Panc1 (cell line): ENCODE measurements at regions not wholly inside any gene's neighbourhood (a gene's known extent, or its start where the extent isn't known, plus 50 kb on each side); places are given as distances from the start of the nearest gene placed in this dataset.

Experiments used
- POLR2AphosphoS5 ChIP-seq: IDR thresholded peaks from 2 replicates; pipeline ENCODE4 v1.6.1; 2012; ENCODE audit warnings: mild to moderate bottlenecking, low read depth, low read length, moderate library complexity
- TF ChIP-seq, protein P1 (sequence below): fragments of 450-650 bp; IDR thresholded peaks from 2 replicates; pipeline ENCODE4 v1.5.1; 2017; ENCODE audit warnings: mild to moderate bottlenecking

DNA sequence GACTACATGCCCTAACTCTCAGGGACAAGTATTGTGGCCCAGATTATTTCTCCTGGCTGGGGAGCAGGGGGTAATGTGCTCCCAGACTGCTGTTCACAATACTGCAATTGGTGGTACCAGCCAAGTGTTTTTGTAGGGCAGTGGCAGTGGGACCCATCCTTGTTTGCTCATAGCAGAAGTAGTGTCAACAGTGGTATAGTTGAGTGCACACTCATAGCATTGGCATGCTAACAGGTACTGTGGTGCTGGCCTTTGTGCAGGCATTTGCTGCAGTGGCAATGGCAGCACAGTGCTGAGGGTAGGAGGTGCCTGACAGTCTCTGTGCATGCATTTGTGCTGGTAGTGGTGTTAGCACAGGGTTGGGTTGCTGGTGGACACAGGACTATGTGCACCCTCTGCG is 995.0 kb downstream of the SH3BGRL start:
- TF ChIP-seq, protein P1, sequence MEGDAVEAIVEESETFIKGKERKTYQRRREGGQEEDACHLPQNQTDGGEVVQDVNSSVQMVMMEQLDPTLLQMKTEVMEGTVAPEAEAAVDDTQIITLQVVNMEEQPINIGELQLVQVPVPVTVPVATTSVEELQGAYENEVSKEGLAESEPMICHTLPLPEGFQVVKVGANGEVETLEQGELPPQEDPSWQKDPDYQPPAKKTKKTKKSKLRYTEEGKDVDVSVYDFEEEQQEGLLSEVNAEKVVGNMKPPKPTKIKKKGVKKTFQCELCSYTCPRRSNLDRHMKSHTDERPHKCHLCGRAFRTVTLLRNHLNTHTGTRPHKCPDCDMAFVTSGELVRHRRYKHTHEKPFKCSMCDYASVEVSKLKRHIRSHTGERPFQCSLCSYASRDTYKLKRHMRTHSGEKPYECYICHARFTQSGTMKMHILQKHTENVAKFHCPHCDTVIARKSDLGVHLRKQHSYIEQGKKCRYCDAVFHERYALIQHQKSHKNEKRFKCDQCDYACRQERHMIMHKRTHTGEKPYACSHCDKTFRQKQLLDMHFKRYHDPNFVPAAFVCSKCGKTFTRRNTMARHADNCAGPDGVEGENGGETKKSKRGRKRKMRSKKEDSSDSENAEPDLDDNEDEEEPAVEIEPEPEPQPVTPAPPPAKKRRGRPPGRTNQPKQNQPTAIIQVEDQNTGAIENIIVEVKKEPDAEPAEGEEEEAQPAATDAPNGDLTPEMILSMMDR, result no peak
- TF ChIP-seq POLR2AphosphoS5, result no peak
